Medulla oblongata (tissue), 1 donor: ENCODE measurements at regions not wholly inside any gene's neighbourhood (a gene's known extent, or its start where the extent isn't known, plus 50 kb on each side); places are given as distances from the start of the nearest gene placed in this dataset.
"Not testable (repeated sequence)": the region's sequence is repeated elsewhere in the genome, so short reads cannot be mapped to it uniquely, and the experiment has no call there.

ENCODE experiments used
- DNase-seq: peaks from one replicate; pipeline ENCODE4 v3.0.0-alpha.2; 2015; ENCODE audit errors: extremely low spot score

DNA sequence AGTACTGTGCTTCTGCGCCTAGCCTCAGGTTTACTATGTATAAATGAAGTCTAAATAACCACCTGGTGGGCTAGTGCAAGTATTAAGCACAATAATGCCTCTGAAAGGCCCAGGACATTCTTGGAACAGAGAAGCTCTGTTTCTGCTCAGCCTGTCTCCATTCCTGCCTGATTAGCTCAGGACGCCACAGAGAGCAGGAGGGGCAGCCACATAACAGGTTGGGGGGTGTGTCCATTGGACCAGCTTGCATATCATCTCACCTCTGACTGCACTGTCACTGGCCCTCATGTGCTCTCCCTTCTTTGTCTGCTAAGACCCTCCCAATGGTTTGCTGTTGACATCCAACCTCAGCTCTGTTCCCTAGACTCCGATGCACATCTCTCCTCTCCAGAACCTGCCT is 52.8 kb upstream of the IKZF1 start:
- no peak for DNase-seq

DNA sequence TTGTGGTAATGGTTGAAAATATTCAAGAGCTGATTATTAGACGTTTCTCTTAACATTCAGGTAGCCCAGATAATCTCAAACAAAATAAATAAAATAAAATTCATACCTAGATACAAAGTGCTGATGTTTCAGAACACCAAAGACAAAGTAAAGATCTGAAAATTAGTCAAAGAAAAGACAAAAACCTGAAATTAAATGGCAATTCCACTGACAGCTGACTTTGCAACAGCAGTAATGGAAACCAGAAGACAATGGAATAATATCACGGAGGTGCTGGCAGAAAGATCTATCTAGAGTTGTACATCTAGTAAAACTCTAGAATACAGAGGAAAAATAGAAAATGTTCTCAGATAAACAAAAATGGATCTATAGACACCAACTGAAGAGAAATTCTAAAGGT is 58.0 kb upstream of the IKZF1 start:
- no peak for DNase-seq

DNA sequence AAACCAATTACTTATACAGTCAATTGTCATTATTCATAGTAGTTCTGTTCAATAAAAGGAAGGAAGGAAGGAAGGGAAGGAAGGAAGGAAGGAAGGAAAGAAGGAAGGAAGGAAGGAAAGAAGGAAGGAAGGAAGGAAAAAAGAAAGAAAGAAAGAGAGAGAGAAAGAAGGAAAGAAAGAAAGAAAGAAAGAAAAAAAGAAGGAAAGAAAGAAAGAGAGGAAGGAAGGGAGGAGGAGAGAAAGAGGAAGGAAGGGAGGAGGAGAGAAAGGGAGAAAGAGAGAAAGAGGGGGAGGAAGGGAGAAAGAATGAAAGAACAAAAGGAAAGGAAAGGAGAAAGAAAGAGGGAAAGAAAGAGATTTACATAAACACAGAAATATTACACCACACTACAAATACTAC is 62.4 kb upstream of the IKZF1 start:
- DNase-seq: not testable (repeated sequence)

DNA sequence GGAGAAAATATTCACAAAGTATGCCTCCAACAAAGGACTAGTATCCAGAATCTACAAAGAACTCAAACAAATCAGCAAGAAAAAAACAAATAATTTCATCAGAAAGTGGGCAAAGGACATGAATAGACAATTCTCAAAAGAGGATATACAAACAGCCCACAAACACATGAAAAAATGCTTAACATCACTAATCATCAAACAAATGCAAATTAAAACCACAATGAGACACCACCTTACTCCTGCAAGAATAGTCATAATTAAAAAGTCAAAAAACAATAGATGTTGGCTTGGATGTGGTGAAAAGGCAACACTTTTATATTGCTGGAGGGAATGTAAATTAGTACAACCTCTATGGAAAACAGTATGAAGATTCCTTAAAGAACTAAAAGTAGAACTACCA is 63.8 kb upstream of the IKZF1 start:
- not testable (repeated sequence) for DNase-seq

DNA sequence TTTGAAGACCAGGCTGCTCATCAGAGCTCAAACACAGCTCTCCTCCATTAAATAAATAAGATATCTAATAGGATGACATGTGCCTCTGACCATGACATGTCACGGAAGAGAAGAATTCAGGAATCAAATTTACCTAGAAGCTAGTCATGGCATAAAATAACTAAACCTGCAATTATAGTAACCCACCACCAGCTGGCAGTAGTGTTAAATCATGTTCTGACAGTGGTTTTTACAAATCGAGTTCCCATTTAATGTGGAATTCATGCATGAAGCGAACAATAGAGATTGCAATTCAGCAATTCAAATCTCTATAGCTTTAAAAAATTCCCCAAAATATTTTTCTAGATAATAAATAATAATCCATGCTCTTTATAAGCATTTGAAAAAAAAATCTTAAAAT is 74.6 kb upstream of the IKZF1 start:
- DNase-seq: no peak

DNA sequence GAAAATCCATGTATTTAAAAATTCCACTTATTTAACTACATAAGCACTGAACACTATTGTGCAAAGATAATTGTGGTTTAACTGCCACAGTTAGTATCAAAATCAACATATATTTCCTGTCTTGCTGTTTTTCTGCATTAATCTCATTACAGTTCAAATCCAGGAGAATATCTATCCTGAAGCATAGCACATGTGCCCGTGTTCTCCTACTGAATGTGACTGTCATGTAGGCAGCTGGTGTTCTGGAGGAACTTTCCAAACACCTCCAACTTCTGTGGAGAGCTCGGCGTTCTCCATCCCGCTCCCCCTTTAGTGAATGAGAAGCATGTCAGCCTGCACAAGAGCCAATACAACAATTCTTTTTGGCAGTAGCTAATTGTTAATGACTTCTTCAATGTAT is 76.4 kb upstream of the IKZF1 start:
- DNase-seq: no peak

DNA sequence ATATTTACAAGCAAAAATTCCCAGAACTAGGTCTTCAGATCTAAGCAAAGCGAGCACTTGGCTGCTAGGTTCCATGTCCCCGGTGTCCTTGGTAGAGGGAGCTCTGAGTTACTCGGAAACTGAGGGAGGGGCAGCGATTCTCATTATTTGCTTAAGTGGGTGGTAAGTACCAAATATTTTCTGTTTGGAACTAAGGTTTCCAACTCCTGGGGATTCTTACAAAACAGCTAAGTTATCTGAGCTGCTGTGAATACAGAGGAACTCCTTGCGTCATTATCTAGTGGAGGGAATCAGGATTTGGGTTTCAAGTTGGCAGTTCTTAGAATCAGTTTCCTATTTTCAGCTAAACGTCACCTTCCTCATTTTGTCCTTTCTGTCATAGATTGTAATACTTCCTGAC is 76.8 kb upstream of the IKZF1 start:
- DNase-seq: peak; percentile 61

DNA sequence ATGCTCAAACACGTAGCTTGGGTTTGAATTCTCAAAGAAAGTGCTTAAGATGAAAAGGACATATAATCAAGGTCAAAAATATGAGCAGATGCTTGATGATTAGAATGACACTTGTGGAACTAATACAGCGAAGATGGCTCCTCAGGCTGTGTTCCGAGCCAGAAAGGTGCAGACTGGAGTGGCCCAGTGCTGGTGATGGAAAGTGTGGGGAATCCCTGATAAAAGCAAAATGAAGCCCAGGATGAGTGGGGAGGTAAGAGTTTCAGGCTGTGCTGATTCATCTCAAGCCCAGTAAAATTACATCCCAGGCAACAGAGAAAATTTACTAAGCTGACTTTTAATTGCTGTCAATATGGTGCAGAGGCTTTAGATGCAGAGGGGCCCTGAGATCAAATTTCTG is 77.8 kb upstream of the IKZF1 start:
- no peak for DNase-seq

DNA sequence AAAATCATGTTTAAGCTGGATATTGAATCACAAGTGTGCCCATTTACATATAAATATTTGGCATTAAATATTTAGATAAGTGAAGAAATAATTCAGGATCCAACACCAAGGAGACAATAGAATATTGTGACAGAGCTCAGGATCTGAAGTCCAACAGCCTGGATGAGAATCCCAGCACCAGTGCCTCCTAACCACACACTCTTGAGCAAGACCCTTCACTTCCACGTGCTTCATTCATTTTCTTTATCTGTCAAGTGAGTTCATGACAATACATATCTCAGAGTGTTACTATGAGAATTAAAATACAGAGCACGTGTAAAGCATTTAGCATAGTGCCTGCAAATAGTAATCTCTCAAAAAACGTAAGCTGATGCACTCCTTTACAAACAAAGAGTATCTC is 78.4 kb upstream of the IKZF1 start:
- DNase-seq: no peak

DNA sequence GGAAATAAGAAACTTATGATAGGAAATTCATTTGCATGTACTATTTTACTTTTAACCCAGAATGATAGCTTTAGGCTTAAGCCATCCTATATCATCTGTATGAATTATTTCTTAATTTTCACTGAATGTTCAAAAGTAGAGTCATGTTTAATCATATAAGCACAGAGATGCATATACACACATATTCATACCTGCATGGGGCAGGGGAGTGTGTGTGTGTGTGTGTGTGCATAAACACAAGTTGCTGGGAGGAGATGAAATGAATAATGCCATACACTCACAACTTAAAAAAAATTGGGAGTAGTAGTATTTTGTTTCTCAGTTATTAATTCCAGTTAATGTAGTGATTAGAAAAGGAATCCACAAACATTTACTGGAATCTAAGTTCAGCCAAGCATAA is 83.1 kb upstream of the IKZF1 start:
- DNase-seq: no peak

DNA sequence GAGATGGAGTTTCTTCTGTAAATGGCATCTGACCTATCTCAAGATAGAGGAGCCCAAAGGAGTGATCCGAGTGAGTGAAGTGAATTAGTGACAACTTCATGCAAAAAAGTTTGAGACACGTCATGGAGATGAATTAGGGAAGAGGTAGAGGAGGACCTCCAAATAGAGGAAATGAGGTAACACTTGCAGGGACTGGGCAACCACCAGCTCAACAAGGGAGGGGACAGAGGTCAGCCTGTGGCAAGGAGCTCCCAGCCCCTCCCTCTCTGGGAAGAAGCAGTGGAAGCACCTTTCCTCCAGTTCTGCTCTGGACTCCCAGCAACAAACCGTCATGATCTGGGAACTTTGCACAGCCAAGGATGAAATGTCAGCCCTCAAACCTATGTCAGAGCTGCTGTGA is 83.5 kb upstream of the IKZF1 start:
- DNase-seq: no peak

DNA sequence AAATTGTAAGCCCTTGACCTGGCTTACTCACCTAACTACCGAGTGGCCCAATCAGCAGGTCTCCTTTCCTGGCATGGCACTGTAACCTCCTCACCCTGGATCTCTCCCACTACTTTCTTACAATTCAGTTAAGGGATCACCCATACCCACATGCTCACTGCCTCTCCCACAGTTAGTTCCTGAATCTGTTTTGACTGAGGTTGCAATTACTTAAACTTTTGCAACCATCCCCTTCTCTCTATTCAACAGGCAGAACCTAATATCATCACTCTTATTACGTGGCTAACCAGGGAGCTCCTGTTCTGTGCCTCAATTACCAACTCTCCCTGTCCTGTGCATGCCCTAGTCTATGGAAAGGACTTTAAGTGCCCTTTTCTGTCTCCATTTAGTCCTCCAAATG is 84.2 kb upstream of the IKZF1 start:
- no peak for DNase-seq

DNA sequence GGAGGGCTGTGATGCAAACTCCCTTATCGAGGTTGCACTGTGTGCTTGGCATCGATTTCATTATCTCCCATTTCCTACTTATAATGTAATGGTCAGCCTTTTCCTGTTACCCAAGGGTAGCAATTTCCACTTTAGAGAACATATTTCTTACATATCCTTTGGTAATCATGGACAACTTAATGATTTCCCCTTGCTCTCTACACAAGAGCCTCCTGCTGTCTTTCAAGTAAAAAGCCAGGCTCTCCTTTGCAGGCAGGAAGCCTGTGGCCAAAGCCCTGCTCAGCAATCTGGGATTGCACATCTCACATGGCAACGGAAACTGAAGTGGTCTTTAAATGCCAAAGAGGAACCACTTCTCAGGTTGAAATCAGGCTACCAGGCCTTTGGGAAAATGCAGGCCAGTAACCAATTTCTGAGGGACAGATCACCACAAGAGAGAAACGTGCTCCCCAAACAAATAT is 86.7 kb upstream of the IKZF1 start:
- peak; percentile 59 for DNase-seq

DNA sequence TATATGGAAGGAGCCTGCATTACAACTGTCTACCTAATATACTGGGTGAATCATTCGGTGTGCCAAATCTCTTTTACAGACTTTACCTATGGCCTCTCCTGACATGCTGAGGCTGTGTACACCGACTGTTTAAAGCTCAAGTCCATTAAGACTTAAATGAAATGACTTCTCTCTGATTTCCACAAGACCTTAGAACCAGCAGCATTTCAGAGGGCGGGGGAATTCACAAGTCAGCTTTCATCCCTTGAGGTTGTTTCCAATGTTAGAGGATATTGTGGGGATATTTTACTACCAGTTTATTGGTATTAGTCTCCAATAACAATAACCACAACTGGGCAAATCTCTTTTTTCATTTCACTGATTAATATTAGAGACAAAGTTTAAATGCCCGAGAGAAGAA is 87.1 kb upstream of the IKZF1 start:
- no peak for DNase-seq

DNA sequence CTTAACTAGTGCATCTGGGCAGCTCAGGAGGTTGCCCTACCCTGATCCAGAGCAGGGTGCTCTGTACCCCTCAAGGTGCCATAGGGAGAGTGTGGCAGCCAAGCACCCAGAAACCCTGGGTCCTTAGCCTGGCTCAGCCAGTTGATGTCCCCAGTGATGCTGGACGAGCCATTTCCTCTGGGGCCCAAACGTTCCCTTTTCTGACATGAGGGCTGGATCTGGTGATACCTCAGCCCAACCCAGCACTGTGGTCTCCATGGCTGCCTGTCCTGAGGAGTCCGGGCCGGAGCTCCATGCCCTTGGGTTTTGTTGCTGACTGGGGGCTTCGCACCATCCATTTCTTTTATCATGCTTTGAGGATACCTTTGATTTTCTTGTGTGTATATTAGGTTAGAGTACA is 87.9 kb upstream of the IKZF1 start:
- no peak for DNase-seq

DNA sequence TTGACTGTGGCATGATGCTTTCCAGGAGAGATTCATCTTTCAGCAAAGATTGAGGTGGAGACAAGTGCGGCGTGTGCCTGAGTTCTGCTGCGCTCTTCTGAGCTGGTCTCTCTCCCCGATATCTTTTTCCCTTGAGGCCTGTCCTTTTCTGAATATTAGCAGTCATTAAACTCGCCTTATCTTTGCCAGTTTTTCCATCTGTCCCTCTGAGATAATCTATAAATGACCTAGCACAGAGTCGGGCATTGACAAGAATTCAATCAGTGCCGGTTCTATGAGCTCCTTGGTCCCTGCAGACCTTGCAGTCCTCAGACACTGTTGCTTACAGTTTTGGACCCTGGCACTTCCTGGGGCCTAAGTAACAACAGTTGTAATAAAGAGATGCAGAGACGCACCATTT is 89.7 kb upstream of the IKZF1 start:
- no peak for DNase-seq

DNA sequence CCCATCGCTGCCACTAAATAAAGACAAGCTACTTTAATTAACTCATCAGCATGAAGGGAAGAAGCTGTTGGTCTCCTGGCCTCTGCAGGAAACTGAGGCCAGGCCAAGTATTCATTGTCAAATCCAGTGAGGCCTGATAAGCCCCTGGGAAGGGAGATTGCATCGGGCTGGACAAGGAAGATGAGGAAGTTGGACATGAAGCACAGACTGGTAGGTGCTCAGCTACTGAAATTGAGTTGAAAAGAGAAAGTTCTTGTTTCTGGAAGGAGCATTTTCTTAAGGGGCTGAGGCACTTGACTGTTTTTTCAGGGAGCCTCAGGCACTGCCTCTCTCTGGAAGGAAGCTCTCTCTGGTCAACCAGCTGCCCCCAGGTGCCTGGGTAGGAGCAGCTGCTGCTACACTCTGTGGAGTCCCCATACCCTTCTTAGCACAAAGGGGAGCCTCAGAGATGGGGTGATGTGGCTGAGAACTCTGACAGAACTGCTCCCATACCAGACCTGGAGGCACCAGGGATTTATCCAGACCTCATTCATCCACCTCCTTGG is 90.3 kb upstream of the IKZF1 start:
- no peak for DNase-seq

DNA sequence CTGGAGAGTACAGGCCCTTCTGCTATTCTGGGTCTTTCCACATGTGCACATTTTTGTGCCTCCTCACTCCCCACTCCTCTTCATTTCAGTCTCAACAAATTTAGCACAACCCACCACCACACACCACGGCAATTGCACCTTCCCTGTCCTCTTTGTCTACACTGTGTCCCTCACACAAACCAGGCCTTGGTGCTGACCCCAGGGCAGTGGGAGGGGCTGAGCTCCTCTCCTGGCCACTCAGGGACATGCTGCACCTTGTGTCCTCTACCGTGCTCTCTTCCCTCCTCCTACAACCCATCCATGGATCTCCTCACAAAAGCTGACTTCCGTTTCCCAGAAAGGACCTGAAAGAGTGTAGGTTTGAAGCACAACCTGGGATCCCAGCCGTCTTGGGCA is 90.9 kb upstream of the IKZF1 start:
- no peak for DNase-seq

DNA sequence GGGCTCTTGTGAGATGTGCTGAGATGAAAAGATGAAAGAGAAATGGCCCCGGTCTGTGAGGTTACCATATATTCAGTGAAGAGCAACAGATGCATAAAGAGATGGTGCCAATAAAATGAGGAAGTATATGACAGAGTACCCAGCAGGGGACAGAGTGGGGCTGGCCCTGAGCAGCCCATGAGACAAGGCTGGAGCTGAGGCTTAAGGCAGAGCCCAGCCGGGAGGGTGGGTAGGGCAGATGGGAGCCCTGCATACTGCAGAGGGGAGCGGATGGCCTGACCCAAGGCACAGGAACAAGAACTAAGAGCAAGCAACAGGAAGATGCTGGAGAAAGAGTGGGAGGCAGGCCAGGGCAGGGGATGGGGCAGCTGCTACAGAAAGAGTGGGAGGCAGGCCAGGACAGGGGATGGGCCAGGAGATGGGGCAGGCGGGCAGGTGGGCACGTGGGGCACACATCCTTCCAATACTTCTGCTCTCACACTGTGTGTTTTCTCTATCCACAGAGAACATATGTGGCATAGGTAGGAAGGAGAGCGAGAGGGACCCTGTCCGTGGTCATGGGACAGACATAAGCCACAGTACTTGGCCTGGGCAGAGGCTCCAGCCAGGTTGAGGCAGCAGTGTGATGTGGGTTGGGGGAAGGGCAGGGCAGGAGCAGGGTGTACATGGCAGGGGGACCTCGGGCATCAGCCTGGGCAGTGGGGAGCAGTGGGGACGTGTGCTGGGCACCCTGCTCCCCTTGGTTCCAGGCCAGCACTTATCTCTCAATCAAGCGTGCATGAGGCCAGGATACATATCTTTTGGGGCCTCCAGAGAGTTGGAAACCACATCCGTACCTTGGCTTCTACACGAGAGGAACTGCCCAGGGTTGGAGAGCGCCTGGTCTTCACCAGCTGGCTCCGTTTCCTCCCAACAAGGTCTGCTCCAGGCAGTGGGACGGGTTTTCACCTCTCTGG is 91.6 kb upstream of the IKZF1 start:
- DNase-seq: no peak

DNA sequence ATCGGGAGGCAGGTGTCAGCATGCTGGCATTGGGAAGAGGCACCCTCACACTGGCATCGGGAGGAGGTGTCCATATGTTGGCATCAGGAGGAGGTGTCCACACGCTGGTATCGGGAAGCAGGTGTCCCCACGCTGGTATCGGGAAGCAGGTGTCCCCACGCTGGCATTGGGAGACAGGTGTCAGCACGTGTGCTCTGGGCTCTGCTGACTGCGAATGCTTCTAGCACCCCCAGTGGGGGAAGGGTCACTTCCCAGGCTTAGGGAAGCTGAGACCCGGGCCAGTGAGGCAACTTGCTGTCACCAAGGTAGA is 92.5 kb upstream of the IKZF1 start:
- no peak for DNase-seq

DNA sequence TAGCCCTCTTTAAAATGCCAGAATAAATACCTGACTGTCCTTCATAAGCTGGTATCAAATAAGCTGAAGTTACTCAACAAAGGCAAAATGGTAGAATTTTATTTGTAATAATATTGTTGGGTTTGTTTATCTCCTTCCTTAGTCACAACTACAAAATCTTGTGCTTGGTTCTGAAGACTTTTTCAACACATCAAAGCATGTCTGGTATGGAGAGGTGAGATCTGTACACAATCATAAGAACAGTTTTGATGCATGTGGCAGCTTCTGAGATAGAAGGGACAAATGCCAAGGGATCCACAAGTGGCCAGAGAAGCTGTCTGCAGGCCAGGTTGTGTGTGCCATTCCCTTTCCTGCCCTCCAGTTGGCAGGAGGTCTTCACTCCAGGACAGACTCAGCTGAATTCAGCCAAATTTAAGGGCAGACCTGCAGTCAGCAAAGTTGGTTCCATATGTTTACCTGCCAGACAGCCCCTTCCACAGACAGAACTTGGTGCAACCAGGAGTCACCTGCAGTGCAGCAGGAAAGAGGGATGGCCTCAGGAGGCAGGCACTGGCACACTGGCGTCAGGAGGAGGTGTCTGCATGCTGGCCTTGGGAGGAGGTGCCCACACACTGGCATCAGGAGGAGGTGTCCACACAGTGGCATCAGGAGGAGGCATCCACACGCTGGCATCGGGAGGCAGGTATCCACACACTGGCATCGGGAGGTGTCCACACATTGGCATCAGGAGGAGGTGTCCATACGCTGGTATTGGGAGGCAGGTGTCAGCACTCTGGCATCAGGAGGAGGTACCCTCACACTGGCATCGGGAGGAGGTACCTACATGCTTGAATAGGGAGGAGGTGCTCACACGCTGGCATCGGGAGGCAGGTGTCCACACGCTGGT is 93.1 kb upstream of the IKZF1 start:
- no peak for DNase-seq

DNA sequence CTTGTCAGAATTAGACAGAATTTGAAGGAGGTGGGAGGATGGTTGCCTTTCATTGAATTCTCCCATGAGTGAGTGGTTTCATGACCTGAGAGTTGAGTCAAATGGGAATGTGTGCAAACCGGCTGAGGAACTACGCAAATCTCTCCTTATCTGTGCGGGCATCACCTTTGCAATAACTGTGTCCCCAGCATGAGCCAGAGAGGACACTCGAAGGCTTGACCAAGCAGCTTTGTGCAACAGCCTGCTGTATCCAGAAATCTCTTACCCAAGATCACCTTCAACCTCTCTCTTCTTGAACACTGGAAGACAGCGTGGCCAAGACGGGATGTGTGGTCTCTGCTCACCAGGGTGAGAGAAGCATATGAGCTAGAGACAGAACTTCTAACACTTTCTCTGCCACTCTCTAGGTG is 93.8 kb upstream of the IKZF1 start:
- no peak for DNase-seq
